Uterus (tissue), 2 donors: ENCODE measurements at regions not wholly inside any gene's neighbourhood (a gene's known extent, or its start where the extent isn't known, plus 50 kb on each side); places are given as distances from the start of the nearest gene placed in this dataset.

Source experiments
- POLR2A ChIP-seq, 2 donors: fragments of 450-650 bp; IDR thresholded peaks; one replicate each; pipeline ENCODE4 v1.6.1; 2016; ENCODE audit warnings: antibody characterized with exemption in 2 of 2, mild to moderate bottlenecking in 1 of 2, moderate library complexity in 1 of 2
- TF ChIP-seq, protein P1 (sequence below), 4 experiments: fragments of 200-600 bp in 2 of 4; fragments of 450-650 bp in 2 of 4; sonication (generic) in 2 of 4; IDR thresholded peaks; one replicate each; pipeline ENCODE4 v1.5.1; 2016 to 2019; ENCODE audit warnings: antibody characterized with exemption in 4 of 4, mild to moderate bottlenecking in 2 of 4, moderate library complexity in 1 of 4

DNA sequence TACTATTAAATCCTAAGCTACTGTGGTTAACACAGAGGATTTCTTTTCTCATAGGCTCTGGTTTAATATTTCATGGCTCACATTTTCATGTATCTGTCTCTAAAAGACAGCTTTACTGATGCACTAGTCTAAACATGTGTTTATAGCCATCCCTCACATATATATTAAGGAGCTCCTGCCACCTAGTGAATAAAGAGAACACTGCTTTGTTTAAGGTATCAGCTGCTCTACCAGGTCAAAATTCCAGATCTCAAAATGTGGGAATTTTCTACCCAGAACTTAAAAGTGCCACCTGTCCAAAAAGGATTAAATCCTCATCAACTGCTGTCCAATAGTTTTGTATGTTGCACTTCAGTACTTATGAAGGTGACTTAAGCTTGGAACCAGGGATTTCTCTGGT lies 188.5 kb upstream of the TEX13C start:
- TF ChIP-seq, protein P1, sequence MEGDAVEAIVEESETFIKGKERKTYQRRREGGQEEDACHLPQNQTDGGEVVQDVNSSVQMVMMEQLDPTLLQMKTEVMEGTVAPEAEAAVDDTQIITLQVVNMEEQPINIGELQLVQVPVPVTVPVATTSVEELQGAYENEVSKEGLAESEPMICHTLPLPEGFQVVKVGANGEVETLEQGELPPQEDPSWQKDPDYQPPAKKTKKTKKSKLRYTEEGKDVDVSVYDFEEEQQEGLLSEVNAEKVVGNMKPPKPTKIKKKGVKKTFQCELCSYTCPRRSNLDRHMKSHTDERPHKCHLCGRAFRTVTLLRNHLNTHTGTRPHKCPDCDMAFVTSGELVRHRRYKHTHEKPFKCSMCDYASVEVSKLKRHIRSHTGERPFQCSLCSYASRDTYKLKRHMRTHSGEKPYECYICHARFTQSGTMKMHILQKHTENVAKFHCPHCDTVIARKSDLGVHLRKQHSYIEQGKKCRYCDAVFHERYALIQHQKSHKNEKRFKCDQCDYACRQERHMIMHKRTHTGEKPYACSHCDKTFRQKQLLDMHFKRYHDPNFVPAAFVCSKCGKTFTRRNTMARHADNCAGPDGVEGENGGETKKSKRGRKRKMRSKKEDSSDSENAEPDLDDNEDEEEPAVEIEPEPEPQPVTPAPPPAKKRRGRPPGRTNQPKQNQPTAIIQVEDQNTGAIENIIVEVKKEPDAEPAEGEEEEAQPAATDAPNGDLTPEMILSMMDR (IDR thresholded peaks at IDR 0.05) = no peak
- no peak for TF ChIP-seq POLR2A (IDR thresholded peaks at IDR 0.05)
